GM19043 (cell line): ENCODE measurements at regions not wholly inside any gene's neighbourhood (a gene's known extent, or its start where the extent isn't known, plus 50 kb on each side); places are given as distances from the start of the nearest gene placed in this dataset.

Experiments
- ATAC-seq: cut with Tn5 transposase; IDR thresholded peaks from one replicate; pipeline ENCODE4 v1.9.1; 2021; ENCODE audit warnings: low read depth; ENCODE audit not compliant: unreplicated experiment

DNA sequence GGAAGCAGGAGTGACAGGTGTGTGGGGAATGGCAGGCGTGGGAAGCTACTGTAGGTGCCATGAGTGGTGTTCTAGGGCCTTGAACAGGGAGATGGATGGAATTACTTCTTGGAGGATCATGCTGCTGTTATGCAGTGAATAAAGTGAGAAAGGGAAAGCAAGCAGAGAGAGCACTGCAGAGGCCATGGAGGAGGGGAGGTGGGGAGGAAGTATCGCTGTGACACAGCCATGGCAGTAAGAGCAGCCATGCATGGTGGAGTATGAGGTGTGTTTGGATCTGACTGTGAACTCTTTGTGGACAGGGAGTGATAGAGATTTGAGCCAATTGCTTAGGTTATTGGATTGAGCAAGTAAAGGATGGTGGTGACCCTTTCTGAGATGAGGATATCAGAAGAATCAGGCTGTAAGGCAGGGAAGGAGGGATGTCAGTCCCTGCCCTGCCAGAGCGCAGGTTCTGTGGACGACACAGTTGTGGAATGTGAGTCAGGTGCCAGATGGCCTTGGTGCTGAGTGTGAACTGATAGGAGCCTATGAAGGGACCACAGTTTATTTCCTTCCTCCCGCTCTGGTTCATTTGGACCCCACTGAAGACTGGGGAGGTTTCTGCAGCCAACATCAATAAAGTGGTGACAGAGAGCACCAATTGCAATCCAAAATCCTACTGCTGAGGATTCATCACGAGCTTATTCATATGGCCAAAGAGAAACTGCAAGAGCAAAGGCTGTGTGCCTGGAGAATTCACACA lies 105.5 kb upstream of the TMEM72 start:
- ATAC-seq, result no peak

DNA sequence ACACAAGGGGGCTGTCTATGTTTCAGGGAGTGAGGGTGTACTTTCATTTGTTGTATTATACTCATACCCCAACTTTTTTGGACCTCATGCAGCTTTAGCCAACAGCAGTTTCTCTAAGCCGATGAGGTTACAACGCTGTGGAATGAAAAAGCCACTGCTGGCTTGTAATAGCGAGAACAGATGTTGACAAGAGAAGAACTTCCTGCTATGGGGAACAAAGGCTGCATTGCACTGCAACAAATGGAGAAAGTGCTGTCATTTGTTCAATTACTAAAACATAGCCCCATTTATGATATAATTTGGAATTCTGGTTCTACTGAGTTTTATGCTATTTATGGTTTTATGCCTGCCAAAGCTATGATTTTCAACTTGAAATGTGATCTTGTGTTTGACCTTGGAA lies 104.2 kb upstream of the TMEM72 start:
- no peak for ATAC-seq

DNA sequence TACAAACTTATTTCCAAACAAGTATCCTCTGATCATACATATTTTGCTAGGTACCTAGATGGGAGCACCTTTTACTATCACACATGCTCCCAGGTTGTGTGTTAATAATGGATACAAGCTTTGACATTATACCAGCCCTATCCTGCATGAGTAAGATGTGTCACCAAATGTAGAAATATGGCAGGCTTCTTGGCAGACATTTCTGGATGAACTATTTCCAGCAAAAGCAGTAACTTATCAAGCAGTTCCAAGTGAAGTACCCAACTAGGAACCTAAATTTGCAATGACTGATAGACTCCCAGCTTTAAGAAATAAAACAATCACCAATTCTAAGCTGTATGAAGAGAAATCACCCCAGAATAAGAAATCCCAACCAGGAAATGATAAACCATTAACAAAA lies 103.7 kb upstream of the TMEM72 start:
- ATAC-seq, result no peak

DNA sequence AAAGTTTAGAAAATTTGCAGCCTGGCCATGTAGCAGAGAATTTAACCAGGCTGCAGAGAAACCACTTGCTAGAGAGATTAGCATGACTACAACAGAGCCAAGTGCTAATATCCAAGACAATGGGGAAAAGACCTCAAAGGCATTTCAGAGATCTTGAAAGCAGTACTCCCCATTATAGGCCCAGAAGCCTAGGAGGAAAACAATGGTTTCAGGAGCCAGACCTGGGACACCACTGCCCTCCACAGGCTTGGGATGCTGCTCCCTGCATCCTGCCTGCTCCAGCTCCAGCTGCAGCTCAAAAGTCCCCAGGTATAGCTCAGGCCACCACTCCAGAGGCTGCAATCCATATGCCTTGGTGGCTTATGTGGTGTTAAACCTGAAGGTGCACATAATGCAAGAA lies 101.5 kb upstream of the TMEM72 start:
- ATAC-seq, result no peak

DNA sequence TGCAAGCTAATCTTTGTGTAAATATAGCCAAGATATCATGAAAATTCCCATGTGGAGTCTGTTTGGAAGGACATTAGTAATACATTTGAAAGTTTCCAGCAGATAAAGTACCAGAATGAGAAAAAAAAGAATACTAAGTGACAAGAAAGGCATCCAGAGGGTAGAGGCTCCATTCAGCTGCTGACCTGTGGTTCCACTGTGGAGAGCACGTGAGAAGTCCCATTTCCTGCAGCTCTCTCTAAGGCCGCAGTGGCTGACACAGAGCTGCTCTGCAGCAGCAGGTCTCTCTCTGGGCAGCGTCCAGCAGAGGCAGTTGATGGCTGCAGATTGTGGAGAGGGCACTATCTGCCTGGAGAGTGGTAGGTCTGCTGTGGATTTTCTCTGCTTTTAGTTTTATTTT lies 100.1 kb upstream of the TMEM72 start:
- ATAC-seq, result no peak

DNA sequence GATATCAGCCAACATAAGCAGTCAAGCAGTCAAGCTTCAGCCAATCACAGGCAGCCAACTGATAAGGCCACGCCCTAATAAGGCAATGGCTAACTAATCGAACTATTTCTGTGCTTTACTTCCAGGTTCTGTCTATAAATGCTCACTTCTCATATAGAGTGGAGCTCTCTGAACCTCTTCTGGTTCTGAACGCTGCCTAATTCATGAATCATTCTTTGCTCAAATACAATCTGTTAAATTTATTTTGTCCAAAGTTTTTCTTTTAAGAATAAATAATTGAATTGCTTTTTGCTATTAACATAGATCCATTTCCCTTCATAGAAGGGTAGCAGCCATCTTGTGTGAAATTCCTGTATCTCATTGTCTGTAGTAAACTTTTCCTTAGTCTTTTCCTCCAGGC lies 97.9 kb upstream of the TMEM72 start:
- no peak for ATAC-seq

DNA sequence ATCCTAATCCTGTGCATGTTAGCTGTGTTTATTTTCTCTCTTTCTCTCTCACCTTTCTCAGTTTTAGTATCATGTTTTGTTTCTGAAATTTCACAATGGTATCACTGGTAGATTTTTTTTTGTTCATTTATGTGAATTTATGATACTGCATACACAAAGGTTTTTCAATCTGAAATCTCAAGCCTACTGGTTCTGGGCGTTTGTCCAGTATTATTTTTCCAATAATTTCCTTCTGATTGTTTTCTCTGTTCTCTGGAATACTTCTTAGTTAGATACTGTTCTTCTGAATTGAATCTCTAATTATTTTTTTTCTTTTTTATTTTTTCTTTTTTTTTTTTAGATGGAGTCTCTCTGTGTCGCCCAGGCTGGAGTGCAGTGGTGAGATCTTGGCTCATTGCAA lies 96.2 kb upstream of the TMEM72 start:
- ATAC-seq, result no peak

DNA sequence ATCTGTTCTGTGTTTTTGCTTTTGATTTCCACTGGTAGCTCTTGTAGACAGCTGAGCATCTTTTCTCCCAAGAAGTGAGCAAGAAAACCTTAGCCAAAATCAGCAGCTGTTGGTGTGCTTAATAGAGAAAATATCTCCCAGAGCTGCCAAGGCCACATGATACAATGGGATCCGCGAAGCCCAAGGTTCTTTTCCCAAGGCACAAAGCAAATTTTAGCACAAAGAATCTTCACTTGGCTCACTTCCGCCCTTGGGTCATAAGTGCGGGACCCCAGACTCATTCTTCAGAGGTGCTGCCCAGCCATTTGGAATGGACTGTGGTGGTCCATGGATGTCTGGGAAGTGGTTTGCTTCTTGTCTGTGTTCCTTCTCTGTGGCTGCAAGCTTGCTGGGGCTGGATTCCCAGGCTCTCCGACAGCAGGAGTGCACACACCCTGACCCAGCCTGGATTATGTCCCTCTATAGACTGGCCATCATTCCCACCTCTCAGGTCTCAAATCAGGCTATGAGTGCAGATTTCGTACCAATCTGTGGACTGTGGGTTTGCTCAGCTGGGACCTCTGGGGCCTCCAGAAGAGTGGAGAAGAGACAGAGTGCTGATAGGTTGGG lies 93.0 kb upstream of the TMEM72 start:
- no peak for ATAC-seq

DNA sequence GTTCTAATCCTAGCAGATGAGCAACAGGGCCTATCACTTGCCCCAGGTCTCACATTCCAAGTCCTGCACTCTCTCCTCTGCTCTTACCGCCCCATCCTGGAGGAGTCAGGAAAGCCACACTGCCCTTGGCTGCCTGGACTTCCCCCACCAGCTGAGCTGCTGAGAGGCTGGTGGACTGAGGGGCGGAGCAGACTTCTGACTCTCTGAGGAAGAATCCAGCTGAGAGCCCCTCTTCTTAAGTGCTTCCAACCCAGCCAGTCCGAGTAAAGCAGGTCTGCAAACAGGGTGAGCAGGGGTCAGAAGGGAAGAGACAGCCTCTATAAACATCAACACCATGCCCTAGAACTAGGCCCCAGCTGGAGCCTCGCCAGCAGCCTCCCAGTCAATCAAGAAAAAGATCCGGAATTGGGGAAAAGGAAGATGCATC lies 92.4 kb upstream of the TMEM72 start:
- no peak for ATAC-seq

DNA sequence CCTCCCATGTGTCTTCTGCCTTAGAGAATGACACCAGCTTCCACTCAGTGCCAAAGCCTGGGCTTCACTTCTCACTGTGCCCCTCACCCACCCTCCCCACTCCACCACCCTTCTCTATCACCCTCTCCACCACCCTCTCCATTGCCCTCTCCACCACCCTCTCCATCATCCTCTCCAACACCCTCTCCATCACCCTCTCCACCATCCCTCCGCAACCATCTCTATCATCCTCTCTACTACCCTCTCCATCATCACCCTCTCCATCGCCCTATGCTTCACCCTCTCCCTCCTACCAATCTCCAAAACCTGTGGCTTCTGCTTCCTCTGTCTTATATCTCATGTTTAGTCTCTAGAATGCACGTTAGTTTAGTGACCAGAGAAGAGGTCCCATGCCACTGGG lies 91.0 kb upstream of the TMEM72 start:
- ATAC-seq, result no peak

DNA sequence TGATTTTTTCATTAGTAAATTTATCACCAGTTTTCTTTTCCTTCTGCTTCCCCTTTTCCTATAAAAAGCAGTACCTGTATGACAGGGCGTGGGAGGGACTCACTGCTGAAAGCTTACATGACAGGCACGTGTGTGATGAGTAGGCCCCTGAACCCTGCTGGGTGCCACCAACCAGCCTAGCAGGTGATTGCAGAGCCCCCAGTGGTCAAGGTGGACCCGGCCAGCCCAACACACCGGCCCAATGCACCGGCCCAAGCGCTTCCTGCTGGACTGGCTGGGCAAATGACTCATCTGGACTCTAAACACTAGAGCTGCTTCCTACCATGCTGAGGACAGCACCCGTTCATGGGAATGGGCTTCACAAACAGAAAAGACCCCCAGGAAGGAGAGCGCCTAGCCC lies 89.8 kb upstream of the TMEM72 start:
- no peak for ATAC-seq

DNA sequence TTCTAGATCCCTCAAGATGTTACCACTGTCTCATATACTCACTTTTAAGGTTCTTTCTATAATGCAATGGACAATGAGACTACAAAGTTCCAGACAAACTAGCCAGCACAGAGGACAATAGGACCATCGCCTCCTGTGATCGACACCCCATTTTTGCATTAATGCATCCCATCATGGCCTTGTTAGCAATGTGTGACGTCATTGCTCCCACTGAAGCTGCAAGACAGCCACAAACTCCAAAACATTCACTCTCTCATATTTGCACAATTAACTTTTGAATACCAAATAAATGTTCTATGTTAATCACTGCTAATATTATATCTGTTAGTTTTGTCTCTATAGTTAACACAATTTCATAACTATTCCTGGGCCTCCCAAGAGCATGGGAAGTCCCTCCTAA lies 88.8 kb upstream of the TMEM72 start:
- no peak for ATAC-seq

DNA sequence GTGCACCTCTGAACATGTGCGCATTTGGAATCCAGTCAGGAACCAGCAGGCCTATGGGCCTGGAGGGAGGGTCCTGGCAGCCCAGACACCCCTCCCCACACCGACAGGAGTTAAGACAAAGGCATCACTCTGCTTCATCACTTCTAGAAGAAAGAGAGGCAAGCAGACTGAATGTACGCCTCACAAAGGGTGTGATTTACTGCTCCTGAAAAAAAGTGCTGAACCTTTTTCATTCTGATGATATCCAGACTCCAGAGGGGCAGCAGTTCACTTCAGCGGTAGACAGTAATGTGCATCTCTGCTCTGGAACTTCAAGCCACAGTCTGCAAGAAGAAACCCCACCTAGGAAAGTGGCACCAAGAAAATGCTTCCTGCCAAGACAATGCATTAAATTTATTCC lies 88.2 kb upstream of the TMEM72 start:
- ATAC-seq, result no peak

DNA sequence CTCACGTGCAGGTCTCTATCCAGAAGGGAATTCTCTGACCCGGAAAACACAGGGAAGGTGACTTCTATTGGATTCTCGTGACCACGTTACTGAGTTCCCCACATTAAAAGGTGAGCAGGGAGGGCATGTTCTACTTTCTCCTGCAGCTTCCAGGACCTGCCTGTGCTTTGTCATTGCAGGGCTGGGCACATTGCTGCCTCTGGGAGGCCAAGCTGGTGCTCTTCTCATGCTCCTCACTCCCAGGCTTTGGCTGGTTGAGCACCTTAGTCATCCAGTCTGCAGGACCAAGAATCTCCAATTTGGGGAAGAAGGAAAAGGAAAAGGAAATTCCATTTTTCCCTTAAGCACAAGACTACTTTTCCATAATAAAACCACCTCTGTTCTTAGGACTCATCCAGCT lies 86.5 kb upstream of the TMEM72 start:
- no peak for ATAC-seq

DNA sequence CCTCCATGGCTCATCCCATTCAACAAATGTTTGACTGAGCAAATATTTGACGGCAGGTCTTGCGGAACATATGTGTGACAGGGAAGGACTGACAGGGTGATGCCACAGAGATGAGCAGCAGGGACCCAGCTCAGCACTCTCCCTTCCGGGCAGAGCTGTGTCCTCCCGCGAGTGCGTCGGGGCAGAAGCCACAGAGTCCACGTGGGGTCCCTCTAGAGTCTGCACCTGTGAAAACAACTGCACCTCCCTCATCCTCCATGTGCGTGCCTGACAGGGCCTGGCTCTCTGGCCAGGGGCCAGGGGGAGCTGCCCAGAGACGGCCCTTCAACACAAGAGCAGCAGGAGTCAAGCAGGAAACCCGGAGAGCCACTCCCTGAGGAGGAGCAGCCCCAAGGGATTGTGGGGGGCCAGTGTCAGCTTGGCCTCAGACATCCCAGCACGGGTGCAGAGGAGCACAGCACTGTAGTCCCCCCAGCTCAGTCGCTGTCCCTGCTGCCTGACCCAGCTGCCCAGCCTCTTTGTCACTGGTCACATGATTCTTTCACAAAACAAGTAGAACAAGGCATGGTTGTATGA lies 83.6 kb upstream of the TMEM72 start:
- ATAC-seq, result no peak

DNA sequence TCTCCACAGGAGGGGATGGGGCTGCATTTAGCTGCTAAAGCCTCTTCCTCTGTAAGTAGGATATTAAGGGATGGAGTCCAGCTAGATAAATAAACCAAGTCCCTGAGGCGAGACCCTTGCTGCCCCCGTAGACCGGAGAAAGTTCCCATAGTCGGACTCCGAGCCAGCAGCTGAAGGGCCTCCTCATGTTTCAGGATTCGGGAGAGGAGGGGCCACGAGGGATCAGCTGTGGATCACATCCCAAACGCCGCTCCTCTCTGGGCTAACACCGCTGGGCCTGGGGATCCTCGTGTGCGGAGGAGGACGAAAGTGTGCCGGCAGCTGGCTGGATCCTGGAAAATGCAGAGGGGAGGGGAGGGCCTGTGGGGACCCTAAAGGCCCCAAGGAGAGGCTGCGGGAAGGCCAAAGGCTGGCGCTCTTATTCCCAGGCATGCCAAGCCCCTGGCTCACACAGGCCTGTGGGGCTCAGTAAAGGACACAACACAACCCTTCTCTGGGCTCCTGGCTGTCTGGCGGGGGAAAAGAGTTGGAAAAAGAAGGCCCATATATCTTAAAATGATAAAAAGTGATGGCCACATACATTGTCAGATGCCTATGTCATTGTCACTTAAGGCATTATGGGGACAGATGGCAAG lies 82.5 kb upstream of the TMEM72 start:
- ATAC-seq, result no peak

DNA sequence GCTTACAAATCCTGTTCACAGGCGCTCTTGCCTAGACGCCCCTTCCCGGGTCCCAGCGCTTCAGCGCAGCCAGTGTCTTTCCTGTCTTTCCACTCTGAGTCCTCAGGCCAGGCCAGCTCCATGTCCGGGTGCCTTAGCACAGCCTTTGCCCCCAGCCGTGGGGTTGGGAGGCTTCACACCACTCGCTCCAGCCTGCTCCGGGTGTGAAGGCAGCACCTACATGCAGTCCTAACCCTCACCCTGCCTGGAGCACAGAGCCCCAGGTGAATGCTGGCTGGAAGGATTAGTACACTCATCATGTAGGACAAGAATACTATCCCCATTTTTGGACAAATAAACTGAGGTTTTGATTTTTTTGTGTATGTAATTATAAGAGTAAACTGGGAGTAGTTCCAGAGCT lies 81.7 kb upstream of the TMEM72 start:
- ATAC-seq, result no peak

DNA sequence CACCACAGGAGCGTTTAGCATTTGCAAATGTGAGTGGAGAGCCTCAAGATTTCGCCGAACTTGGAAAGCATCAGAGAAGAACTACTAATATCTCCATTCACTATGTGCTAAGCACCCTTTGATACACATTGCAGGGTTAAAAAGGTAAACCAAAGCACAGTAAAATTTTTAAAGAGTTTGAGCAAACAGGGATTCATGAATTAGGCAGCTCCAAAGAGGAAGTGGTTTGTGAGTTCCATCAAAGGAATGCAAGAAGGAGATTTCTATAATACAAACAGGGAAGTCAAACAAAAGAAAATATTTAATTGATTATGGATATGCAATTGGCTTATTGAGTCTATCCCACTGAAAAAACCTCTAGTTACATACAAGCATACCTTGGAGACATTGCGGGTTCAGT lies 81.1 kb upstream of the TMEM72 start:
- no peak for ATAC-seq

DNA sequence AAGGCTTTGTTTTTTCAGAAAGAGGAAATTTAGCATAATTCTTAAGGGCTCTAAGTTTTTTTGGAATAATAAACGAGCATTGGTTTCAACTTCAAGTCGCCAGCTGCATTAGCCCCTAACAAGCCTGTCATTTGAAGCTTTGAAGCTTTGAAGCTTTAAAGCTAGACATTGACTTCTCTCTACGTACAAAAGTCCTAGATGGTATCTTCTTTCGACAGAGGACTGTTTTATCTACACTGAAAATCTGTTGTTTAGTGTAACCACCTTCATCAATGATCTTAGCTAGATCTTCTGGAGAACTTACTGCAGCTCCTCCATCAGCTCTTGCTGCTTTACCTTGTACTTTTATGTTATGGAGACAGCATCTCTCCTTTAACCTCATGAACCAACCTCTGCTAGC lies 79.6 kb upstream of the TMEM72 start:
- ATAC-seq, result no peak

DNA sequence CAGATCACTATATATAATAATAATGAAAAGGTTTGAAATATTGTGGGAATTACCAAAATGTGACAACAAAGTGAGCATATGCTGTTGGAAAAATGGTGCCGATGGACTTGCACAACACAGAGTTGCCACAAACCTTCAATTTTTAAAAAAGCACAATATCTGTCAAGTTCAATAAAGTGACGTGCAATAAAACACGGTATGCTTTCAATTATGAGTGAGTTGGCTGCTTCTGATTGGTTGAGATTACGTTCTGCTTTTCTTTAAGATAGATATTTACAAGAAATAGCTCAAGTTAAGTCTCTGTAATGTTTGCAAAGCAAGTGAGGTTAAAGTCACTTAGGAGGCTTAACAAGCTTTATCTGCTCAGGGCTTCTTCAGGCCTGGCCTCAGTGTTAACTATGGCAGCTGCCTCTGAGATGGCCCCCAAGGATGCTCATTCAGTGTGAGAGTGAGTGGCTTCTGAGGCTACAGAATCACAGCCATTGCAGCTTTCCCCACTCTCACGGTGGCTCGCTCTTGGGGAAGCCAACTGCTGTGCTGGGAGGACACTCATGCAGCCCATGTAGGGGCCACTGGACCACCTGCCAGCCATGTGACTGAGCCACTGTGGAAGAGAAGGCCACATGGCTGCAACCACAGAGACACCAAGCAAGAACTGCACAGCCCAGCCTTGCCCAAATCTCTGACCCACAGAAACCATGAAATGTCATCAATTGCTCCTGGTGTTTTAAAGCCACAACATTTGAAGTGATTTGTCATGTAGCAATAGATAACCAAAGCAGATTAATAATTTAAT lies 78.3 kb upstream of the TMEM72 start:
- no peak for ATAC-seq

DNA sequence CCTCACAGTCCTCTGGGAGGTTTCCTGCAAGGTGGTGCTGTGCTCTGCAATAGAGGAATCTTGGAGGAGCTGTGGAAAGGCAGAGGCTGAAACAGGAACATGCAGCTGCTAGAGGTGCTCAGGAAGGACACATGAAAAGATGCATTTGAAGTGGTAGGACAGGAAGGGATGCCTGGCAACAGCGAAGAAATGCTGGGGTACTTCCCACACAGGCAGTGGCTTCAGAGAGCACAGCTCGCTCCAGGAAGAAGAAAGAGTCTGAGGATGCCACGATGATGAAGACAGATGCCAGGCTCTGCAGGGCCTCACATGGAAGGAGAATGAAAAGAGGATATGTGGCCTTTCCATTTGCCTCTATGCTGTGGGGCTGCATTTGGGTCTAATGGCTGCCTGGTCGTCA lies 77.0 kb upstream of the TMEM72 start:
- ATAC-seq, result no peak
